Endothelial cell of umbilical vein (primary cell): ENCODE measurements at regions not wholly inside any gene's neighbourhood (a gene's known extent, or its start where the extent isn't known, plus 50 kb on each side); places are given as distances from the start of the nearest gene placed in this dataset.

Experiments used
- BruUV-seq: library from RNA; stranded (reverse); fragments of 400-500 nt; replicated peaks from 2 replicates; lab custom pipeline; 2021; lab: Mats Ljungman, UMichigan
- CTCF ChIA-PET: fragments of 300-600, 350-600 bp; sonication (Branson Sonifier 250); formaldehyde crosslinking; loops from one replicate; lab custom pipeline; 2021; ENCODE audit warnings: antibody characterized with exemption, inconsistent platforms; lab: Charles Lee
- POLR2A ChIA-PET: fragments of 300-600, 350-600 bp; sonication (Branson Sonifier 250); formaldehyde crosslinking; loops from one replicate; lab custom pipeline; 2021; ENCODE audit warnings: antibody characterized with exemption, inconsistent platforms; lab: Charles Lee
- DNase-seq: peaks from one replicate; pipeline ENCODE4 v3.0.0-alpha.2; 2011; ENCODE audit warnings: low read depth, low spot score
- FAIRE-seq: peaks from 2 replicates; lab custom pipeline; 2011; peaks lifted over from hg19 to GRCh38; lab: Jason Lieb, UNC
- H2AFZ ChIP-seq: 2 replicates; pipeline ENCODE4 v1.6.0; 2012; ENCODE audit warnings: low read depth, low read length, control low read depth, inconsistent platforms
- H3K27ac ChIP-seq: 2 replicates; pipeline ENCODE4 v1.5.1; 2011; ENCODE audit warnings: low read depth, mild to moderate bottlenecking, control low read depth, low read length, moderate library complexity; ENCODE audit not compliant: insufficient read depth
- H3K27me3 ChIP-seq, 2 experiments: 2 replicates each; pipeline versions ENCODE4 v1.6.0 to v1.6.1; 2011; ENCODE audit warnings: low read length in 2 of 2, mixed read lengths in 1 of 2; ENCODE audit not compliant: control insufficient read depth in 2 of 2, insufficient read depth in 2 of 2
- H3K36me3 ChIP-seq, 2 experiments: 2 replicates in 1 of 2; 3 replicates in 1 of 2; pipeline ENCODE4 v1.5.1; 2011; ENCODE audit warnings: low read length in 2 of 2, mild to moderate bottlenecking in 1 of 2, moderate library complexity in 1 of 2; ENCODE audit not compliant: control insufficient read depth in 2 of 2, insufficient read depth in 2 of 2; ENCODE audit errors: extremely low read depth in 1 of 2
- H3K4me1 ChIP-seq: 3 replicates; pipeline ENCODE4 v1.5.1; 2011; ENCODE audit warnings: mild to moderate bottlenecking, low read length; ENCODE audit not compliant: control insufficient read depth, insufficient read depth; ENCODE audit errors: extremely low read depth
- H3K4me2 ChIP-seq: 2 replicates; pipeline ENCODE4 v1.6.1; 2011; ENCODE audit warnings: low read length, control low read depth, mixed read lengths; ENCODE audit not compliant: insufficient read depth
- H3K4me3 ChIP-seq, 3 experiments: fragments of 200-600 bp in 1 of 3; sonication (generic), shearing (Covaris generic) in 1 of 3; replicated peaks in 1 of 3; 2 replicates each; pipeline ENCODE4 v1.5.1; 2011 to 2016; ENCODE audit warnings: control low read depth in 3 of 3, low read length in 3 of 3, mild to moderate bottlenecking in 2 of 3, inconsistent platforms in 1 of 3, low read depth in 1 of 3, moderate library complexity in 1 of 3; ENCODE audit not compliant: insufficient read depth in 1 of 3
- H3K79me2 ChIP-seq: 2 replicates; pipeline ENCODE4 v1.6.0; 2012; ENCODE audit warnings: low read length, inconsistent platforms; ENCODE audit not compliant: control insufficient read depth, insufficient read depth
- H3K9ac ChIP-seq: replicated peaks from 2 replicates; pipeline ENCODE3; 2011; ENCODE audit warnings: low read length, control low read depth; ENCODE audit not compliant: insufficient read depth; ENCODE audit errors: extremely low read depth
- H3K9me1 ChIP-seq: replicated peaks from 3 replicates; pipeline ENCODE4 v1.6.0; 2011; ENCODE audit warnings: mild to moderate bottlenecking, low read length; ENCODE audit not compliant: control insufficient read depth, insufficient read depth; ENCODE audit errors: extremely low read depth
- H3K9me3 ChIP-seq: replicated peaks from 2 replicates; pipeline ENCODE4 v1.5.1; 2012; ENCODE audit warnings: low read length, inconsistent platforms; ENCODE audit not compliant: control insufficient read depth, insufficient read depth
- H4K20me1 ChIP-seq: replicated peaks from 2 replicates; pipeline ENCODE3; 2011; ENCODE audit warnings: mild to moderate bottlenecking, low read length; ENCODE audit not compliant: control insufficient read depth, insufficient read depth; ENCODE audit errors: extremely low read depth
- EZH2 ChIP-seq: IDR thresholded peaks from 2 replicates; pipeline ENCODE4 v1.6.1; 2012; ENCODE audit warnings: borderline replicate concordance, low read depth, mild to moderate bottlenecking, moderate library complexity, low read length, inconsistent platforms; ENCODE audit not compliant: severe bottlenecking
- FOS ChIP-seq: IDR thresholded peaks from 2 replicates; pipeline ENCODE4 v1.6.1; 2011; ENCODE audit warnings: mild to moderate bottlenecking, low read length, moderate library complexity, borderline replicate concordance; ENCODE audit not compliant: insufficient read depth
- GATA2 ChIP-seq: IDR thresholded peaks from 2 replicates; pipeline ENCODE4 v1.7.0; 2011; ENCODE audit warnings: low read depth, mild to moderate bottlenecking, moderate library complexity, mixed read lengths, low read length; ENCODE audit not compliant: insufficient read length, insufficient read depth
- JUN ChIP-seq: IDR thresholded peaks from 2 replicates; pipeline ENCODE4 v1.6.1; 2011; ENCODE audit warnings: borderline replicate concordance, low read depth; ENCODE audit not compliant: insufficient read length, insufficient read depth
- POLR2A ChIP-seq: IDR thresholded peaks from 2 replicates; pipeline ENCODE4 v1.6.1; 2012; ENCODE audit warnings: low read depth, mild to moderate bottlenecking, control low read depth, low read length
- dilution Hi-C: fragments of 300-500 bp; cut with MboI; formaldehyde crosslinking; loops from one replicate; pipeline ENCODE4 v1.15.0; 2019; ENCODE audit warnings: low sequenced_read_pairs; ENCODE audit not compliant: extremely low pct_ligation_motif_present
- intact Hi-C: fragments of 100-400 bp; cut with micrococcal nuclease; formaldehyde crosslinking; loops from one replicate; pipeline ENCODE4 v1.10.0; 2022
- TF ChIP-seq, protein P1 (sequence below), 2 donors: IDR thresholded peaks; 1 replicate in 1 of 2; 2 replicates in 1 of 2; pipeline ENCODE4 v1.5.1; 2011; ENCODE audit warnings: low read length in 2 of 2, mild to moderate bottlenecking in 2 of 2, moderate library complexity in 2 of 2, control low read depth in 1 of 2, inconsistent platforms in 1 of 2, low read depth in 1 of 2; ENCODE audit not compliant: insufficient read depth in 1 of 2; ENCODE audit errors: extremely low read depth in 1 of 2
- TF ChIP-seq, protein P2 (sequence below): IDR thresholded peaks from 2 replicates; pipeline ENCODE4 v1.6.1; 2011; ENCODE audit not compliant: insufficient read depth, insufficient read length

DNA sequence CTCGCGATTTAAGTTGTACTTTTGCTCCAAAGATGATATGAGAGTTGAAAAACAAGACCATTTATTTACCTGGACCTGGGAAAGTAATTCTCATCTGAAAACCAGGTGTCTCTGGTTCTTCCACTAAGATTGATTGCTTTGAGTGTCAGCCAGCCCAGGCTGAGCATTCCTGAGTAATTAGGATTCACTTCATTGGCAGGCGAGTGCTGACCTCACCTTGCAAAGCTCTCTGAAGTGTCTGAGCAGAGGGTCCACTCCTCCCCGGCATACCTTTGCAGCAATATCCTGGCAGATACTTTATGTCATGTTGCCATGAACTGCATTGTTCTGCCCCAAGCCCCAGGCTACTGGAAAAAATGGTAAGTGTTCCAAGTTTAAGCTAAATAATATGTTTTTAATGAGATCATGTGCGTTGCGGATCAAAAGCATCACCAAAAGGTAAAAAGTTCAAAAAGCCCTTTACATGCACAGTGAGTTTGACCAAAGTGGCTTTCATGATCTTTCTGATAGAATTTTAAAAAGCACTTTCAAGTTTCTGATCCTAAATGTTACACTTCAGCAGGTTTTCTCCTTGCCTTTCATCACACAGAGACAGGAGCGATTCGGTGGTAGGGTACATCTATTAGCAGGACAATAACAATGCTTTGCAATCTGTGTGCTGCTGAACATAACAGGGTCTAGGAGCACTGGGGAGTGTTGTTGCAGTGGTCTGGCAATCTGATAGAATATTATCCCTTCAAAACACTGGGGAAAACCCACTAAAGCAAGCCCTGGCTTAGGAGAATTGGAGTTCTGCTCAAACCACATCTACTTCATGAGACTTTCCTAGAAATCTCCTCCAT is 127.8 kb upstream of the EEF1E1 start:
- no peak overlapping the region for H3K9ac ChIP-seq
- no peak overlapping the region for H3K27ac ChIP-seq
- H3K36me3 ChIP-seq = no peaks in the 10 kb centered on the region
- no peaks in the 10 kb centered on the region for H3K9me1 ChIP-seq
- peaks cover 0 to 3% of the 10 kb centered on the region in 2 experiments for H3K27me3 ChIP-seq
- FAIRE-seq (no peak), DNase-seq (no peak)
- H3K9me3 ChIP-seq = no peaks in the 10 kb centered on the region
- CTCF ChIA-PET = interaction anchor here (1.2 to 6.5 kb wide), 2 partner anchors 11 to 21 kb away, joined by 3 to 30 read pairs; no protein-coding TSS in a partner anchor
- H3K79me2 ChIP-seq = no peaks in the 10 kb centered on the region
- no peak overlapping the region for H3K4me2 ChIP-seq
- intact Hi-C loops (no loop called here), dilution Hi-C loops (no loop called here)
- no peaks in the 10 kb centered on the region for H3K4me1 ChIP-seq
- H3K4me3 ChIP-seq = no peak overlapping the region
- H2AFZ ChIP-seq = no peak overlapping the region
- no peaks in the 10 kb centered on the region for H4K20me1 ChIP-seq
- BruUV-seq = no TSS peak
- TF ChIP-seq GATA2 (no peak), FOS (no peak), POLR2A (no peak), EZH2 (no peak), JUN (no peak)
- TF ChIP-seq, protein P1, sequence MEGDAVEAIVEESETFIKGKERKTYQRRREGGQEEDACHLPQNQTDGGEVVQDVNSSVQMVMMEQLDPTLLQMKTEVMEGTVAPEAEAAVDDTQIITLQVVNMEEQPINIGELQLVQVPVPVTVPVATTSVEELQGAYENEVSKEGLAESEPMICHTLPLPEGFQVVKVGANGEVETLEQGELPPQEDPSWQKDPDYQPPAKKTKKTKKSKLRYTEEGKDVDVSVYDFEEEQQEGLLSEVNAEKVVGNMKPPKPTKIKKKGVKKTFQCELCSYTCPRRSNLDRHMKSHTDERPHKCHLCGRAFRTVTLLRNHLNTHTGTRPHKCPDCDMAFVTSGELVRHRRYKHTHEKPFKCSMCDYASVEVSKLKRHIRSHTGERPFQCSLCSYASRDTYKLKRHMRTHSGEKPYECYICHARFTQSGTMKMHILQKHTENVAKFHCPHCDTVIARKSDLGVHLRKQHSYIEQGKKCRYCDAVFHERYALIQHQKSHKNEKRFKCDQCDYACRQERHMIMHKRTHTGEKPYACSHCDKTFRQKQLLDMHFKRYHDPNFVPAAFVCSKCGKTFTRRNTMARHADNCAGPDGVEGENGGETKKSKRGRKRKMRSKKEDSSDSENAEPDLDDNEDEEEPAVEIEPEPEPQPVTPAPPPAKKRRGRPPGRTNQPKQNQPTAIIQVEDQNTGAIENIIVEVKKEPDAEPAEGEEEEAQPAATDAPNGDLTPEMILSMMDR (IDR thresholded peaks at IDR 0.05; ENCODE audit: extremely low read depth in 1 of 2, insufficient read depth in 1 of 2, low read depth in 1 of 2, low read length in 2 of 2) = no peak
- TF ChIP-seq, protein P2, sequence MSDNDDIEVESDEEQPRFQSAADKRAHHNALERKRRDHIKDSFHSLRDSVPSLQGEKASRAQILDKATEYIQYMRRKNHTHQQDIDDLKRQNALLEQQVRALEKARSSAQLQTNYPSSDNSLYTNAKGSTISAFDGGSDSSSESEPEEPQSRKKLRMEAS = no peak
- POLR2A ChIA-PET = no interaction called here
